Esophagus squamous epithelium (tissue), 4 donors: ENCODE measurements at regions not wholly inside any gene's neighbourhood (a gene's known extent, or its start where the extent isn't known, plus 50 kb on each side); places are given as distances from the start of the nearest gene placed in this dataset.

Source experiments
- POLR2A ChIP-seq, 4 donors: fragments of 450-650 bp; IDR thresholded peaks; one replicate each; pipeline ENCODE4 v1.6.1; 2017; ENCODE audit warnings: antibody characterized with exemption in 4 of 4, mild to moderate bottlenecking in 4 of 4, moderate library complexity in 3 of 4
- TF ChIP-seq, protein P1 (sequence below), 6 experiments: fragments of 450-650 bp in 4 of 6; fragments of 200-600 bp in 2 of 6; sonication (generic) in 2 of 6; IDR thresholded peaks; one replicate each; pipeline ENCODE4 v1.5.1; 2016 to 2019; ENCODE audit warnings: antibody characterized with exemption in 6 of 6, mild to moderate bottlenecking in 4 of 6, moderate library complexity in 4 of 6

DNA sequence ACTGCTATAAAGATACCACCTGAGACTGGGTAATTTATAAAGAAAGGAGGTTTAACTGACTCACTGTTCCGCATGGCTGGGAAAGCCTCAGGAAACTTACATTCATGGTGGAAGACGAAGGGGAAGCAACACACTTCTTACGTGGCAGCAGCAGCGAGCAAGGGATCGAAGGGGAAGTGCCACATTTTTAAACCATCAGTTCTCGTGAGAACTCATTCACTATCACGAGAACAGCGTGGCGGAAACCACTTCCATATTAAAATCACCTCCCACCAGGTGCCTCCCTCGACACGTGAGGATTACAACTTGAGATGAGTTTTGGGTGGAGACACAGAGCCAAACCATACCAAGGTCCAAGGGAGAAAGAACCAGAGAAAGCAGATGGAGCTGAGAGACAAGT is 454.3 kb upstream of the CDH11 start:
- no peak for TF ChIP-seq POLR2A (IDR thresholded peaks at IDR 0.05)
- TF ChIP-seq, protein P1, sequence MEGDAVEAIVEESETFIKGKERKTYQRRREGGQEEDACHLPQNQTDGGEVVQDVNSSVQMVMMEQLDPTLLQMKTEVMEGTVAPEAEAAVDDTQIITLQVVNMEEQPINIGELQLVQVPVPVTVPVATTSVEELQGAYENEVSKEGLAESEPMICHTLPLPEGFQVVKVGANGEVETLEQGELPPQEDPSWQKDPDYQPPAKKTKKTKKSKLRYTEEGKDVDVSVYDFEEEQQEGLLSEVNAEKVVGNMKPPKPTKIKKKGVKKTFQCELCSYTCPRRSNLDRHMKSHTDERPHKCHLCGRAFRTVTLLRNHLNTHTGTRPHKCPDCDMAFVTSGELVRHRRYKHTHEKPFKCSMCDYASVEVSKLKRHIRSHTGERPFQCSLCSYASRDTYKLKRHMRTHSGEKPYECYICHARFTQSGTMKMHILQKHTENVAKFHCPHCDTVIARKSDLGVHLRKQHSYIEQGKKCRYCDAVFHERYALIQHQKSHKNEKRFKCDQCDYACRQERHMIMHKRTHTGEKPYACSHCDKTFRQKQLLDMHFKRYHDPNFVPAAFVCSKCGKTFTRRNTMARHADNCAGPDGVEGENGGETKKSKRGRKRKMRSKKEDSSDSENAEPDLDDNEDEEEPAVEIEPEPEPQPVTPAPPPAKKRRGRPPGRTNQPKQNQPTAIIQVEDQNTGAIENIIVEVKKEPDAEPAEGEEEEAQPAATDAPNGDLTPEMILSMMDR (IDR thresholded peaks at IDR 0.05), result no peak
